DND-41 (cell line): ENCODE measurements at regions not wholly inside any gene's neighbourhood (a gene's known extent, or its start where the extent isn't known, plus 50 kb on each side); places are given as distances from the start of the nearest gene placed in this dataset.

ENCODE experiments used
- CTCF ChIP-seq: IDR thresholded peaks from 2 replicates; pipeline ENCODE4 v1.5.1; 2012; ENCODE audit warnings: borderline replicate concordance, low read length, moderate library complexity, mild to moderate bottlenecking; ENCODE audit not compliant: poor library complexity, severe bottlenecking; ENCODE audit errors: extremely low read depth
- EZH2 ChIP-seq: IDR thresholded peaks from 3 replicates; pipeline ENCODE4 v1.6.1; 2012; ENCODE audit warnings: borderline replicate concordance, low read depth, mild to moderate bottlenecking, moderate library complexity, low read length, inconsistent platforms; ENCODE audit not compliant: severe bottlenecking

DNA sequence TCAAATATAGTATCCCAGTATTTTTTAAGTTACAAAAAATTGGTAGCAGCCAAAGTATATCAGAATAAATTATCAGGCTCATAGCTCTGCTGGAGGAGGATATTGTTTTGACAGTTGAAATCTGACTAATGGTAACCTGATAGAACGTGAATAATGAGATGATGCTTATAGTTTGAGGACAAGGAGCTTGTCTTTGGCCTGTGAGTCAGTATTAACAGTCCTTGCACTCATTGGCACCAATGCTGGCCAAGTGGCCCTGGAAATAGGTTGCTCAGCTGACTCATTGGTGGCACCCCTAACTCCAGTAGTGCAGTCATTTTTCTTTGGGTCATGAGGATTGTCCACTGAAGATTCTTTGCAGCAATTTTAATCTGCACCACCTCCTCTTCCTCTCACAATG is 203.3 kb upstream of the JADE1 start:
- no peak for TF ChIP-seq CTCF
- no peak for TF ChIP-seq EZH2
